ENCODE measurements at regions not wholly inside any gene's neighbourhood (a gene's known extent, or its start where the extent isn't known, plus 50 kb on each side); places are given as distances from the start of the nearest gene placed in this dataset.

DNA sequence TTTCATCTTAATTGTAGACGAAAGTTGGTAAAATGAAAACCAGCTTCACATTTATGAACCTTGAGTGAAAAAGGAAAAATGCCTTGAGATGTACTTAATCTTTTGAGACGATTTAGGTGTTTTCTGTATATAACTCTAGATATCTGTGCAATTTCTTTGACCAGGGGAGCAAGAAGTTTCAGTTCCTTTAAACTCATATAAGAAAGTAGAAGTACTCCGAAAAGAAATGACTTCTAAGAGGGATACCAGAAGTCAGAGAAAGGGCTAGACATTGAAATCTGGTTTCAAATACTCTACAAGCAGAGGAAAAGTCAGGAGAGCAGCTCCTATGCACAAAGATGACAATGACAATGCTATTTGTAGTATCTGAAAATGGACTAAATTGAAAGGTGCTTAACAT lies 303.7 kb downstream of the BAMBI start:
- TF ChIP-seq EGR1 (IDR thresholded peaks at IDR 0.05; ENCODE audit: low read depth), result no peak
- TF ChIP-seq ZFX (IDR thresholded peaks at IDR 0.05), result no peak
- TF ChIP-seq FOSL1 (IDR thresholded peaks at IDR 0.05; ENCODE audit: low read depth), result no peak
- no peak for TF ChIP-seq YY1 (IDR thresholded peaks at IDR 0.05; ENCODE audit: extremely low read depth, insufficient replicate concordance, low read depth, low read length)
- TF ChIP-seq TCF7L2 (IDR thresholded peaks at IDR 0.05; ENCODE audit: borderline replicate concordance, extremely low read depth, insufficient read depth, insufficient read length), result no peak
- no peak for TF ChIP-seq JUND (IDR thresholded peaks at IDR 0.05)
- Histone ChIP-seq H2AFZ (ENCODE audit: low read depth, low read length, poor library complexity, severe bottlenecking) (no peak overlapping the region), H4K20me1 (ENCODE audit: insufficient read depth) (no peaks in the 10 kb centered on the region), H3K27ac (ENCODE audit: low read depth, low read length) (no peak overlapping the region), H3K4me3 (replicated peaks in 1 of 2; ENCODE audit: low read depth in 1 of 2, low read length in 2 of 2) (no peak overlapping the region), H3K4me2 (ENCODE audit: low read length) (no peak overlapping the region), H3K27me3 (ENCODE audit: insufficient read depth, low read length) (no peaks in the 10 kb centered on the region), H3K36me3 (ENCODE audit: control insufficient read depth in 1 of 2, insufficient read depth in 2 of 2, low read length in 2 of 2) (no peaks in the 10 kb centered on the region), H3K4me1 (ENCODE audit: control insufficient read depth in 1 of 2, insufficient read depth in 2 of 2, low read length in 2 of 2) (peaks cover 6 to 17% of the 10 kb centered on the region in 2 experiments), H3K9ac (ENCODE audit: low read length) (no peak overlapping the region), H3K9me3 (ENCODE audit: control insufficient read depth in 1 of 2, insufficient read depth in 1 of 2, low read depth in 1 of 2, low read length in 2 of 2) (no peaks in the 10 kb centered on the region), H3K79me2 (ENCODE audit: insufficient read depth, low read length) (no peaks in the 10 kb centered on the region), H3K9me2 (ENCODE audit: insufficient read depth) (no peaks in the 10 kb centered on the region)
- BruUV-seq (replicated peaks), result no TSS peak
- ChIA-PET POLR2A (no interaction called here), RAD21 (ENCODE audit: low non-redundant PET in 1 of 2, low total read pairs in 2 of 2, uncharacterized antibody in 2 of 2, unreplicated experiment in 2 of 2) (no interaction called here), CTCF (no interaction called here)
- no peak for DNase-seq (ENCODE audit: low read depth, low spot score)
- intact Hi-C loops (cut with micrococcal nuclease), result no loop called here
- ATAC-seq, result no peak

DNA sequence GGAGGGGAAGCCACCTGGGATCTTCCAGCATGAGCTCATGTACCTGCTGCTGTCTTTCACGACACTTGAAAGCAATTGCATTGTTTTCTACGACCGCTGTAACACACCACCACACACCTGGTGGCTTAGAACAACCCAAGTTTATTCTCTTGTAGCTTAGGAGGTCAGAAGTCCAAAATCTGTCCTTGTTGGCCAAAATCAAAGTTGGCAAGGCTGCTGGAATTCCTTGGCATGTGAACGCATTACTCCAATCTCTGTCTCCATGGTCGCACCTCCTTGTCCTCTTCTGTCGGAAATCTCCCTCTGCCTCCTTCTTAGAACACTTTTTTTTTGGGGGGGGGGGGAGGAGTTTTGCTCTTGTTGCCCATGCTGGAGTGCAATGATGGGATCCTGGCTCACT lies 305.7 kb downstream of the BAMBI start:
- H3K4me2 ChIP-seq (ENCODE audit: low read length), result no peak overlapping the region
- no peaks in the 10 kb centered on the region for H3K27me3 ChIP-seq (ENCODE audit: insufficient read depth, low read length)
- H3K9me2 ChIP-seq (ENCODE audit: insufficient read depth), result no peaks in the 10 kb centered on the region
- no peak overlapping the region for H3K4me3 ChIP-seq (replicated peaks in 1 of 2; ENCODE audit: low read depth in 1 of 2, low read length in 2 of 2)
- H3K9me3 ChIP-seq (ENCODE audit: control insufficient read depth in 1 of 2, insufficient read depth in 1 of 2, low read depth in 1 of 2, low read length in 2 of 2), result no peaks in the 10 kb centered on the region
- POLR2A ChIA-PET, result no interaction called here
- H3K36me3 ChIP-seq (ENCODE audit: control insufficient read depth in 1 of 2, insufficient read depth in 2 of 2, low read length in 2 of 2), result no peaks in the 10 kb centered on the region
- BruUV-seq (replicated peaks), result no TSS peak
- no peak overlapping the region for H2AFZ ChIP-seq (ENCODE audit: low read depth, low read length, poor library complexity, severe bottlenecking)
- no peak overlapping the region for H3K9ac ChIP-seq (ENCODE audit: low read length)
- H4K20me1 ChIP-seq (ENCODE audit: insufficient read depth), result no peaks in the 10 kb centered on the region
- DNase-seq (ENCODE audit: low read depth, low spot score) (no peak), ATAC-seq (no peak)
- intact Hi-C loops (cut with micrococcal nuclease), result no loop called here
- peaks cover 6 to 22% of the 10 kb centered on the region in 2 experiments for H3K4me1 ChIP-seq (ENCODE audit: control insufficient read depth in 1 of 2, insufficient read depth in 2 of 2, low read length in 2 of 2)
- no peak overlapping the region for H3K27ac ChIP-seq (ENCODE audit: low read depth, low read length)
- CTCF ChIA-PET, result no interaction called here
- RAD21 ChIA-PET (ENCODE audit: low non-redundant PET in 1 of 2, low total read pairs in 2 of 2, uncharacterized antibody in 2 of 2, unreplicated experiment in 2 of 2), result no interaction called here
- TF ChIP-seq ZNF274 (IDR thresholded peaks at IDR 0.05; ENCODE audit: low read depth, low read length) (no peak), POLR2A (IDR thresholded peaks at IDR 0.05; ENCODE audit: borderline replicate concordance, extremely low read depth, insufficient read depth, insufficient read length) (no peak), ZFX (IDR thresholded peaks at IDR 0.05) (no peak), POLR2AphosphoS5 (IDR thresholded peaks at IDR 0.05; ENCODE audit: low read depth, low read length) (no peak), JUND (IDR thresholded peaks at IDR 0.05) (no peak), FOSL1 (IDR thresholded peaks at IDR 0.05; ENCODE audit: low read depth) (no peak), TCF7L2 (IDR thresholded peaks at IDR 0.05; ENCODE audit: borderline replicate concordance, extremely low read depth, insufficient read depth, insufficient read length) (no peak), EZH2 (IDR thresholded peaks at IDR 0.05) (no peak), EGR1 (IDR thresholded peaks at IDR 0.05; ENCODE audit: low read depth) (no peak), EZH2phosphoT487 (IDR thresholded peaks at IDR 0.05; ENCODE audit: borderline replicate concordance) (no peak), SIN3A (IDR thresholded peaks at IDR 0.05; ENCODE audit: low read depth) (no peak)
- TF ChIP-seq, protein P1, sequence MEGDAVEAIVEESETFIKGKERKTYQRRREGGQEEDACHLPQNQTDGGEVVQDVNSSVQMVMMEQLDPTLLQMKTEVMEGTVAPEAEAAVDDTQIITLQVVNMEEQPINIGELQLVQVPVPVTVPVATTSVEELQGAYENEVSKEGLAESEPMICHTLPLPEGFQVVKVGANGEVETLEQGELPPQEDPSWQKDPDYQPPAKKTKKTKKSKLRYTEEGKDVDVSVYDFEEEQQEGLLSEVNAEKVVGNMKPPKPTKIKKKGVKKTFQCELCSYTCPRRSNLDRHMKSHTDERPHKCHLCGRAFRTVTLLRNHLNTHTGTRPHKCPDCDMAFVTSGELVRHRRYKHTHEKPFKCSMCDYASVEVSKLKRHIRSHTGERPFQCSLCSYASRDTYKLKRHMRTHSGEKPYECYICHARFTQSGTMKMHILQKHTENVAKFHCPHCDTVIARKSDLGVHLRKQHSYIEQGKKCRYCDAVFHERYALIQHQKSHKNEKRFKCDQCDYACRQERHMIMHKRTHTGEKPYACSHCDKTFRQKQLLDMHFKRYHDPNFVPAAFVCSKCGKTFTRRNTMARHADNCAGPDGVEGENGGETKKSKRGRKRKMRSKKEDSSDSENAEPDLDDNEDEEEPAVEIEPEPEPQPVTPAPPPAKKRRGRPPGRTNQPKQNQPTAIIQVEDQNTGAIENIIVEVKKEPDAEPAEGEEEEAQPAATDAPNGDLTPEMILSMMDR (IDR thresholded peaks at IDR 0.05 in 2 of 3, conservative IDR thresholded peaks at IDR 0.05 in 1 of 3; ENCODE audit: borderline replicate concordance in 1 of 3, insufficient read depth in 1 of 3, low read depth in 2 of 3, low read length in 2 of 3), result no peak
- TF ChIP-seq, protein P2, sequence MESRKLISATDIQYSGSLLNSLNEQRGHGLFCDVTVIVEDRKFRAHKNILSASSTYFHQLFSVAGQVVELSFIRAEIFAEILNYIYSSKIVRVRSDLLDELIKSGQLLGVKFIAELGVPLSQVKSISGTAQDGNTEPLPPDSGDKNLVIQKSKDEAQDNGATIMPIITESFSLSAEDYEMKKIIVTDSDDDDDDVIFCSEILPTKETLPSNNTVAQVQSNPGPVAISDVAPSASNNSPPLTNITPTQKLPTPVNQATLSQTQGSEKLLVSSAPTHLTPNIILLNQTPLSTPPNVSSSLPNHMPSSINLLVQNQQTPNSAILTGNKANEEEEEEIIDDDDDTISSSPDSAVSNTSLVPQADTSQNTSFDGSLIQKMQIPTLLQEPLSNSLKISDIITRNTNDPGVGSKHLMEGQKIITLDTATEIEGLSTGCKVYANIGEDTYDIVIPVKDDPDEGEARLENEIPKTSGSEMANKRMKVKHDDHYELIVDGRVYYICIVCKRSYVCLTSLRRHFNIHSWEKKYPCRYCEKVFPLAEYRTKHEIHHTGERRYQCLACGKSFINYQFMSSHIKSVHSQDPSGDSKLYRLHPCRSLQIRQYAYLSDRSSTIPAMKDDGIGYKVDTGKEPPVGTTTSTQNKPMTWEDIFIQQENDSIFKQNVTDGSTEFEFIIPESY (IDR thresholded peaks at IDR 0.05; ENCODE audit: extremely low read depth, insufficient replicate concordance, low read length), result no peak
- no peaks in the 10 kb centered on the region for H3K79me2 ChIP-seq (ENCODE audit: insufficient read depth, low read length)

Data from HCT116 (cell line).